B cell (primary cell): ENCODE measurements at regions not wholly inside any gene's neighbourhood (a gene's known extent, or its start where the extent isn't known, plus 50 kb on each side); places are given as distances from the start of the nearest gene placed in this dataset.

Experiments
- ATAC-seq: fragments of 200-7000 bp; cut with Tn5 transposase; one replicate; pipeline ENCODE4 v1.10.0; 2021; ENCODE audit warnings: low read depth, mild to moderate bottlenecking, moderate number of reproducible peaks, moderate library complexity
- CTCF ChIA-PET: fragments of 350-600 bp; sonication (Branson Sonifier 250); formaldehyde crosslinking; loops from one replicate; lab custom pipeline; 2021; ENCODE audit warnings: antibody characterized with exemption, inconsistent platforms; lab: Charles Lee
- POLR2A ChIA-PET: fragments of 350-600 bp; sonication (Branson Sonifier 250); formaldehyde crosslinking; loops from one replicate; lab custom pipeline; 2021; ENCODE audit warnings: antibody characterized with exemption; lab: Charles Lee
- DNase-seq: peaks from one replicate; pipeline ENCODE4 v3.0.0; 2013
- H2AFZ ChIP-seq: 2 replicates; pipeline ENCODE4 v1.6.1; 2012; ENCODE audit warnings: mild to moderate bottlenecking, low read depth, low read length; ENCODE audit not compliant: insufficient read depth, poor library complexity, severe bottlenecking
- H3K27ac ChIP-seq, 2 donors: 1 replicate in 1 of 2; 2 replicates in 1 of 2; pipeline ENCODE4 v1.5.1; 2012 to 2013; ENCODE audit warnings: low read length in 2 of 2, mild to moderate bottlenecking in 2 of 2, moderate library complexity in 1 of 2
- H3K27me3 ChIP-seq, 4 experiments: fragments of 200-600 bp in 1 of 4; sonication (generic) in 1 of 4; replicated peaks in 1 of 4; 1 replicate in 2 of 4; 2 replicates in 2 of 4; pipeline versions ENCODE4 v1.6.1 to v1.7.0; 2013 to 2016; ENCODE audit warnings: low read length in 3 of 4, mild to moderate bottlenecking in 2 of 4, mixed read lengths in 1 of 4, moderate library complexity in 1 of 4; ENCODE audit not compliant: insufficient read depth in 4 of 4, control insufficient read depth in 3 of 4; ENCODE audit errors: control extremely low read depth in 1 of 4
- H3K36me3 ChIP-seq, 2 experiments: replicated peaks in 1 of 2; 1 replicate in 1 of 2; 2 replicates in 1 of 2; pipeline versions ENCODE4 v1.6.1 to v1.7.1; 2013; ENCODE audit warnings: low read length in 1 of 2; ENCODE audit not compliant: insufficient read depth in 2 of 2, control insufficient read depth in 1 of 2; ENCODE audit errors: control extremely low read depth in 1 of 2, extremely low read depth in 1 of 2
- H3K4me1 ChIP-seq, 2 donors: fragments of 200-600 bp in 1 of 2; sonication (generic) in 1 of 2; 1 replicate in 1 of 2; 2 replicates in 1 of 2; pipeline versions ENCODE4 v1.5.1 to v1.6.1; 2013 to 2017; ENCODE audit warnings: low read length in 2 of 2; ENCODE audit not compliant: control insufficient read depth in 2 of 2, insufficient read depth in 2 of 2
- H3K4me2 ChIP-seq: replicated peaks from 2 replicates; pipeline ENCODE3; 2012; ENCODE audit warnings: mild to moderate bottlenecking, low read depth, low read length; ENCODE audit not compliant: poor library complexity, severe bottlenecking
- H3K4me3 ChIP-seq, 5 experiments: fragments of 200-600 bp in 1 of 5; sonication (generic) in 1 of 5; 1 replicate in 3 of 5; 2 replicates in 2 of 5; pipeline versions ENCODE4 v1.5.1 to v1.7.0; 2011 to 2016; ENCODE audit warnings: low read length in 4 of 5, mild to moderate bottlenecking in 4 of 5, low read depth in 2 of 5, control low read depth in 1 of 5, moderate library complexity in 1 of 5; ENCODE audit not compliant: insufficient read depth in 1 of 5; ENCODE audit errors: control extremely low read depth in 1 of 5, extremely low read depth in 1 of 5
- H3K79me2 ChIP-seq: fragments of 200-600 bp; sonication (generic); one replicate; pipeline ENCODE4 v1.6.0; 2016; ENCODE audit warnings: low read length; ENCODE audit not compliant: control insufficient read depth, insufficient read depth
- H3K9ac ChIP-seq: fragments of 200-600 bp; sonication (generic); 2 replicates; pipeline ENCODE4 v1.6.1; 2017; ENCODE audit warnings: mild to moderate bottlenecking, low read length, moderate library complexity
- H3K9me3 ChIP-seq, 3 donors: one replicate each; pipeline versions ENCODE4 v1.6.1 to v1.7.1; 2013; ENCODE audit warnings: low read length in 2 of 3; ENCODE audit not compliant: control insufficient read depth in 2 of 3, insufficient read depth in 1 of 3; ENCODE audit errors: control extremely low read depth in 1 of 3
- H4K20me1 ChIP-seq: 2 replicates; pipeline ENCODE4 v1.6.0; 2012; ENCODE audit warnings: mild to moderate bottlenecking, low read length; ENCODE audit not compliant: insufficient read depth, control insufficient read depth, poor library complexity, severe bottlenecking
- H3K27ac Mint-ChIP-seq: one replicate; pipeline ENCODE4 v1.8.0; 2021; ENCODE audit warnings: mixed read lengths
- H3K27me3 Mint-ChIP-seq: one replicate; pipeline ENCODE4 v1.8.0; 2021; ENCODE audit warnings: mixed read lengths
- H3K4me1 Mint-ChIP-seq: one replicate; pipeline ENCODE4 v1.8.0; 2021; ENCODE audit warnings: mixed read lengths
- H3K4me3 Mint-ChIP-seq: one replicate; pipeline ENCODE4 v1.8.0; 2021; ENCODE audit warnings: mixed read lengths
- H3K9me3 Mint-ChIP-seq: one replicate; pipeline ENCODE4 v1.8.0; 2022; ENCODE audit warnings: mixed read lengths; ENCODE audit not compliant: insufficient read depth
- CTCF ChIP-seq: fragments of 200-600 bp; IDR thresholded peaks from one replicate; pipeline ENCODE4 v1.8.0; 2022; ENCODE audit warnings: antibody characterized with exemption, mild to moderate bottlenecking
- EZH2 ChIP-seq: IDR thresholded peaks from 2 replicates; pipeline ENCODE4 v1.6.1; 2012; ENCODE audit warnings: borderline replicate concordance, low read depth, mild to moderate bottlenecking, moderate library complexity, low read length; ENCODE audit not compliant: insufficient read depth, poor library complexity, severe bottlenecking
- WGBS: methylation state at CpG from one replicate; pipeline ENCODE4 v1.1.5; 2013; ENCODE audit warnings: missing lambda C conversion rate; ENCODE audit not compliant: insufficient coverage; 5-methylcytosine and 5-hydroxymethylcytosine counted together
- intact Hi-C: fragments of 100-400 bp; cut with micrococcal nuclease; formaldehyde crosslinking; loops from one replicate; pipeline ENCODE4 v1.10.0; 2022

- ChIA-PET CTCF (interaction anchor here (0.6 kb wide), 1 partner anchor 101 kb away, joined by 3 read pairs; no protein-coding TSS in a partner anchor), POLR2A (no interaction called here)
- Mint-ChIP-seq H3K4me1 (no peaks in the 10 kb centered on the region), H3K27me3 (peaks cover 33% of the 10 kb centered on the region), H3K9me3 (no peaks in the 10 kb centered on the region), H3K4me3 (no peak overlapping the region), H3K27ac (no peak overlapping the region)
- Histone ChIP-seq H4K20me1 (no peaks in the 10 kb centered on the region), H3K27ac (no peak overlapping the region), H2AFZ (no peak overlapping the region), H3K27me3 (peaks cover 0 to 4% (median 0%) of the 10 kb centered on the region in 4 experiments), H3K4me2 (no peak overlapping the region), H3K9me3 (no peaks in the 10 kb centered on the region), H3K36me3 (no peaks in the 10 kb centered on the region), H3K4me1 (no peaks in the 10 kb centered on the region), H3K9ac (no peak overlapping the region), H3K4me3 (no peak overlapping the region), H3K79me2 (no peaks in the 10 kb centered on the region)
- DNase-seq (no peak), ATAC-seq (no peak)
- 85% methylated on average over 6 of the region's 8 CpGs for WGBS
- intact Hi-C loops, result no loop called here
- no peak for TF ChIP-seq CTCF
- TF ChIP-seq EZH2, result no peak
Measured at GRCh38 chr7:27377988-27378387, 135.4 kb downstream of the EVX1 start.

- WGBS, result no CpG with 5 or more reads among the region's 4 CpGs
- H3K4me1 Mint-ChIP-seq, result no peaks in the 10 kb centered on the region
- H3K27me3 Mint-ChIP-seq, result peaks cover 21% of the 10 kb centered on the region
- ChIA-PET CTCF (no interaction called here), POLR2A (no interaction called here)
- Histone ChIP-seq H3K27me3 (peaks cover 0 to 9% (median 3%) of the 10 kb centered on the region in 4 experiments), H3K4me2 (no peak overlapping the region), H3K9me3 (no peaks in the 10 kb centered on the region), H3K79me2 (no peaks in the 10 kb centered on the region), H2AFZ (no peak overlapping the region), H3K27ac (no peak overlapping the region), H3K4me3 (no peak overlapping the region), H3K36me3 (no peaks in the 10 kb centered on the region), H3K9ac (no peak overlapping the region), H4K20me1 (no peaks in the 10 kb centered on the region), H3K4me1 (no peaks in the 10 kb centered on the region)
- TF ChIP-seq CTCF (no peak), EZH2 (no peak)
- H3K27ac Mint-ChIP-seq, result no peak overlapping the region
- ATAC-seq (no peak), DNase-seq (no peak)
- intact Hi-C loops, result no loop called here
- H3K4me3 Mint-ChIP-seq, result no peak overlapping the region
- no peaks in the 10 kb centered on the region for H3K9me3 Mint-ChIP-seq
Measured at GRCh38 chr7:27382307-27382706, 139.7 kb downstream of the EVX1 start.
